ENCODE measurements at regions not wholly inside any gene's neighbourhood (a gene's known extent, or its start where the extent isn't known, plus 50 kb on each side); places are given as distances from the start of the nearest gene placed in this dataset.

DNA sequence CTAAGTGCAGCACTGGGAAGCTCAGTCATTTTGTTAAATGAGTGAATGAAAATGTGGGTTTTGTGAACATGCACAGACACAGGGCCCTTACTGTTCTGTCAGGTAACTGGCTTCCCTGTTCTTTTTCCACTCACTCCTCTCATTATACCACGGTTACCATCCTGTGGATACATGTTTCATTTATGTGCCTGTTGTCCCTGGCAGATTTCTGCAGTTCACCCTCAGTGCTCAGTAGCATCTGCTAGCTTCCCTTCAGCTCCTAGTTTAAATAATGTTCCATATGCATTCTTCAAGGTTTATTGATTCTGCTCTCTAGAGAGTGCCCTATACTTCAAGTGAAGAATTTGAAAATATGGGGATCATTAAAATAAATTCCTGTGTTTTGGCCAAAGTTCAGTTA lies 1634.3 kb upstream of the ADGRL3 start:
- Histone ChIP-seq H3K36me3 (ENCODE audit: control insufficient read depth in 2 of 3, insufficient read depth in 3 of 3, low read length in 3 of 3) (no peaks in the 10 kb centered on the region), H3K4me3 (ENCODE audit: low read length in 3 of 3) (no peak overlapping the region), H3K9ac (ENCODE audit: low read length in 3 of 3) (no peak overlapping the region), H3K9me3 (ENCODE audit: control insufficient read depth in 2 of 3, insufficient read depth in 1 of 3, low read length in 3 of 3) (no peaks in the 10 kb centered on the region), H3K27ac (ENCODE audit: low read depth in 2 of 2, low read length in 2 of 2) (no peak overlapping the region), H3K4me1 (ENCODE audit: control insufficient read depth in 2 of 3, insufficient read depth in 2 of 3, low read depth in 1 of 3, low read length in 3 of 3) (no peaks in the 10 kb centered on the region), H3K27me3 (ENCODE audit: control insufficient read depth, insufficient read depth, low read length) (no peaks in the 10 kb centered on the region)
- intact Hi-C loops (cut with DNase I) = no loop called here
- DNase-seq (no peak), FAIRE-seq (no peak)
- TF ChIP-seq, protein P1, sequence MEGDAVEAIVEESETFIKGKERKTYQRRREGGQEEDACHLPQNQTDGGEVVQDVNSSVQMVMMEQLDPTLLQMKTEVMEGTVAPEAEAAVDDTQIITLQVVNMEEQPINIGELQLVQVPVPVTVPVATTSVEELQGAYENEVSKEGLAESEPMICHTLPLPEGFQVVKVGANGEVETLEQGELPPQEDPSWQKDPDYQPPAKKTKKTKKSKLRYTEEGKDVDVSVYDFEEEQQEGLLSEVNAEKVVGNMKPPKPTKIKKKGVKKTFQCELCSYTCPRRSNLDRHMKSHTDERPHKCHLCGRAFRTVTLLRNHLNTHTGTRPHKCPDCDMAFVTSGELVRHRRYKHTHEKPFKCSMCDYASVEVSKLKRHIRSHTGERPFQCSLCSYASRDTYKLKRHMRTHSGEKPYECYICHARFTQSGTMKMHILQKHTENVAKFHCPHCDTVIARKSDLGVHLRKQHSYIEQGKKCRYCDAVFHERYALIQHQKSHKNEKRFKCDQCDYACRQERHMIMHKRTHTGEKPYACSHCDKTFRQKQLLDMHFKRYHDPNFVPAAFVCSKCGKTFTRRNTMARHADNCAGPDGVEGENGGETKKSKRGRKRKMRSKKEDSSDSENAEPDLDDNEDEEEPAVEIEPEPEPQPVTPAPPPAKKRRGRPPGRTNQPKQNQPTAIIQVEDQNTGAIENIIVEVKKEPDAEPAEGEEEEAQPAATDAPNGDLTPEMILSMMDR (IDR thresholded peaks at IDR 0.05; ENCODE audit: borderline replicate concordance, extremely low read depth, insufficient read depth) = no peak

DNA sequence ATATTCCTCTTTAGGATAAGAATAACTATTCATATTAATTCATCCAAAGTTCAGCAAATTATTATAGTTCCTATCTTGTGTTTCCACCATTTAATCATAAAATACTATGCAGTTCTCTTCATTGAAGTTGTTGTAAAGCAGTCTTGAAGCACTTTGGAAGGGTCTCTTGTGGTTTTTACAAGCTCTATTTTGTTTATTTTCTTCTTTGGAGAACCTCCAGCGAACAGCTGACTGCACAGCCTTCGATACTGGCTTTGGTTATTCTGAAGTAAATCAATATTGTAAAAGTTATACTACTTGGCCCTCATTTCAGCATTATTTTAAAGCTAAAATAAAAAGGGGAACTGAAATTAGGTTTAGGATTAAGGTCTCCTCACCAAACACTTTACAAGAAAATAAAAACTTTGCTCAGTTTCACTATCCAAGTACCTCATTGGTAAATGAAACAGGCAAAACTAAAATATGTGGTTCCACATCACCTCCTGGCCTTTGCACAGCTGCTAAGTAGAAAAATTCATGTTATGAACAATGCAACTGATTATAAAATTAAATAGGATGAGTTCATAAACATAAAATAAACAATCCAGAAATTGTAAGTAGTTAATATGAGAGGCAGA lies 1629.2 kb upstream of the ADGRL3 start:
- Histone ChIP-seq H3K4me3 (ENCODE audit: low read length in 3 of 3) (no peak overlapping the region), H3K27me3 (ENCODE audit: control insufficient read depth, insufficient read depth, low read length) (no peaks in the 10 kb centered on the region), H3K9ac (ENCODE audit: low read length in 3 of 3) (no peak overlapping the region), H3K36me3 (ENCODE audit: control insufficient read depth in 2 of 3, insufficient read depth in 3 of 3, low read length in 3 of 3) (no peaks in the 10 kb centered on the region), H3K4me1 (ENCODE audit: control insufficient read depth in 2 of 3, insufficient read depth in 2 of 3, low read depth in 1 of 3, low read length in 3 of 3) (no peaks in the 10 kb centered on the region), H3K27ac (ENCODE audit: low read depth in 2 of 2, low read length in 2 of 2) (no peak overlapping the region), H3K9me3 (ENCODE audit: control insufficient read depth in 2 of 3, insufficient read depth in 1 of 3, low read length in 3 of 3) (no peaks in the 10 kb centered on the region)
- no peak for FAIRE-seq
- intact Hi-C loops (cut with DNase I) = no loop called here
- DNase-seq = peak in 1 of 5 donors; percentile 4
- TF ChIP-seq, protein P1 (IDR thresholded peaks at IDR 0.05; ENCODE audit: borderline replicate concordance, extremely low read depth, insufficient read depth) = no peak

DNA sequence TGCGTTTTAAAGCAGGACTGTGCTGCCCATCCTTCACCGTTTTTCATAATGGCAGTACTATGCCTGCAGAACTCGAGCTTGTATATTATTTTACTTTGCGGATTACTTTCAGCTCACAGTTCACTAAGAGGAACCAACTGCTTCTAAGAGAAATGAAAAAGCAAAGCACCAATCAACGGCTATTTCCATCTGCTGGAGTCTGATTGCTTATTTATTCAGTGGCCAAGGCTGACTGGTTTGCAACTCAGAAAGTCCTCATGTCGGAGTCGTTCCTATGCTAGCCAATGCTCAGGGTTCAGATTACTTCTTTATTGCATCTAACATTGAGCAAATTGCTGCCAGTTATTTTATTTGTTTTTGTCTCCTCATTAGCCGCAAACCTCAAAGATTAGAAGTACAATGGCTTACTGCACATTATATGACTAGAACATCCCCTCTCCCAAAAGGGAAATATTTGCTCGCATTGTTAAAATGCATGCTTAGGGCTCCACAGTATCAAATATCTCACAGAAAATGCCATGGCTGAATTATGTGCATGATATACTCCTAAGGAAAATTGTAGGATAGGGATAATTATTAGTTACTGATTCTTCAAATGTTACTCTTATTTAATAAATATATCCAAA lies 1628.2 kb upstream of the ADGRL3 start:
- H3K4me1 ChIP-seq (ENCODE audit: control insufficient read depth in 2 of 3, insufficient read depth in 2 of 3, low read depth in 1 of 3, low read length in 3 of 3) = no peaks in the 10 kb centered on the region
- DNase-seq = peak in 2 of 5 donors; percentile 4 to 18
- TF ChIP-seq, protein P1 (IDR thresholded peaks at IDR 0.05; ENCODE audit: borderline replicate concordance, extremely low read depth, insufficient read depth) = no peak
- H3K27me3 ChIP-seq (ENCODE audit: control insufficient read depth, insufficient read depth, low read length) = no peaks in the 10 kb centered on the region
- FAIRE-seq = no peak
- no peaks in the 10 kb centered on the region for H3K9me3 ChIP-seq (ENCODE audit: control insufficient read depth in 2 of 3, insufficient read depth in 1 of 3, low read length in 3 of 3)
- H3K4me3 ChIP-seq (ENCODE audit: low read length in 3 of 3) = no peak overlapping the region
- no peak overlapping the region for H3K9ac ChIP-seq (ENCODE audit: low read length in 3 of 3)
- intact Hi-C loops (cut with DNase I) = no loop called here
- no peak overlapping the region for H3K27ac ChIP-seq (ENCODE audit: low read depth in 2 of 2, low read length in 2 of 2)
- no peaks in the 10 kb centered on the region for H3K36me3 ChIP-seq (ENCODE audit: control insufficient read depth in 2 of 3, insufficient read depth in 3 of 3, low read length in 3 of 3)
